ENCODE measurements at regions not wholly inside any gene's neighbourhood (a gene's known extent, or its start where the extent isn't known, plus 50 kb on each side); places are given as distances from the start of the nearest gene placed in this dataset.

- TF ChIP-seq ZNF574 (CRISPR knock-in tag; IDR thresholded peaks at IDR 0.05) = no peak
- TF ChIP-seq ZNF580 (CRISPR knock-in tag; IDR thresholded peaks at IDR 0.05; ENCODE audit: borderline replicate concordance, low read depth) = no peak
- TF ChIP-seq ZNF260 (CRISPR knock-in tag; IDR thresholded peaks at IDR 0.05; ENCODE audit: borderline replicate concordance, low read depth) = no peak
- TF ChIP-seq FLYWCH1 (CRISPR knock-in tag; IDR thresholded peaks at IDR 0.05) = no peak
- peak; percentile 53; the same call in 1 of the 2 replicates for TF ChIP-seq ZNF292 (CRISPR knock-in tag; IDR thresholded peaks at IDR 0.05; ENCODE audit: borderline replicate concordance, low read depth)
- no peak for TF ChIP-seq ZNF782 (CRISPR knock-in tag; IDR thresholded peaks at IDR 0.05; ENCODE audit: borderline replicate concordance)
- no peak for TF ChIP-seq ZNF841 (CRISPR knock-in tag; IDR thresholded peaks at IDR 0.05; ENCODE audit: borderline replicate concordance)
- TF ChIP-seq ZBTB38 (CRISPR knock-in tag; IDR thresholded peaks at IDR 0.05) = peak; percentile 81
- TF ChIP-seq PHB2 (IDR thresholded peaks at IDR 0.05; ENCODE audit: partially characterized antibody) = no peak
- no peak for TF ChIP-seq ZNF343 (CRISPR knock-in tag; IDR thresholded peaks at IDR 0.05)
- TF ChIP-seq KDM3A (CRISPR knock-in tag; IDR thresholded peaks at IDR 0.05; ENCODE audit: low read depth) = no peak
- TF ChIP-seq ZNF407 (CRISPR knock-in tag; IDR thresholded peaks at IDR 0.05; ENCODE audit: not compliant biosample characterization) = no peak
- TF ChIP-seq ZKSCAN1 (IDR thresholded peaks at IDR 0.05; ENCODE audit: low read length) = no peak
- TF ChIP-seq ZBTB1 (CRISPR knock-in tag; IDR thresholded peaks at IDR 0.05; ENCODE audit: borderline replicate concordance) = no peak
- TF ChIP-seq HNF4G (IDR thresholded peaks at IDR 0.05; ENCODE audit: borderline replicate concordance, low read depth, low read length) = peak; percentile 78
- no peak for TF ChIP-seq HNF4G (CRISPR knock-in tag; IDR thresholded peaks at IDR 0.05; ENCODE audit: borderline replicate concordance, low read depth)
Observed at GRCh38 chr11:134742956-134743819, 331.1 kb upstream of the B3GAT1 start (continued).
